ENCODE measurements at regions not wholly inside any gene's neighbourhood (a gene's known extent, or its start where the extent isn't known, plus 50 kb on each side); places are given as distances from the start of the nearest gene placed in this dataset.

DNA sequence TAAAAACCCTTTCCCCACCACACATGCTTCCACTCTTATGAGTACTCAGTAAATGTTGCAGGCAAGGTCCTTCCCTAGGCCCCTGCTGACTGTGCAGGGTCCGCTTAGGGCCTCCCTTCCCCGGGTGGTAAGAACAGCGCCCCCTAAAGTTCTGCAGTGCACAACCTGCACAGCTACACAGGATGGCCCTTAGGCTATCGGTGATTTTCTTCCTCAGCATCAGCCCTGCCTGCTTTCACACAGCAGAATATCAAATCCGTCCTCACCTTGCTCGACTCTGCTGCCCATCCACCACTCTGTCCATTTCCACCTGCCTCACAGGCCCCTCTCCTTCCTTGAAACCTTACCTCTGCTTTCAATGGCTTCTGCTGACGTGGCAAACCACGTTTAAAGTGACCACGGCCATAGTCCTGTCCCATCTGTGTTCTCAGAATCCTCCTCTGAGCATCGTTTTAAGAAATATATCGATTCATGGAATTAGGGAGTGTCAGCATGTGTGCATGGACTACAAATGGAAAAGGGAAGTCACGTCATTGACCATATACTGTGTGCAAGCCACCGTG is 51.4 kb upstream of the TMEM132E start:
- in situ Hi-C loops (cut with HindIII; ENCODE audit: low sequenced_read_pairs), result no loop called here
- DNase-seq (ENCODE audit: low spot score), result no peak

DNA sequence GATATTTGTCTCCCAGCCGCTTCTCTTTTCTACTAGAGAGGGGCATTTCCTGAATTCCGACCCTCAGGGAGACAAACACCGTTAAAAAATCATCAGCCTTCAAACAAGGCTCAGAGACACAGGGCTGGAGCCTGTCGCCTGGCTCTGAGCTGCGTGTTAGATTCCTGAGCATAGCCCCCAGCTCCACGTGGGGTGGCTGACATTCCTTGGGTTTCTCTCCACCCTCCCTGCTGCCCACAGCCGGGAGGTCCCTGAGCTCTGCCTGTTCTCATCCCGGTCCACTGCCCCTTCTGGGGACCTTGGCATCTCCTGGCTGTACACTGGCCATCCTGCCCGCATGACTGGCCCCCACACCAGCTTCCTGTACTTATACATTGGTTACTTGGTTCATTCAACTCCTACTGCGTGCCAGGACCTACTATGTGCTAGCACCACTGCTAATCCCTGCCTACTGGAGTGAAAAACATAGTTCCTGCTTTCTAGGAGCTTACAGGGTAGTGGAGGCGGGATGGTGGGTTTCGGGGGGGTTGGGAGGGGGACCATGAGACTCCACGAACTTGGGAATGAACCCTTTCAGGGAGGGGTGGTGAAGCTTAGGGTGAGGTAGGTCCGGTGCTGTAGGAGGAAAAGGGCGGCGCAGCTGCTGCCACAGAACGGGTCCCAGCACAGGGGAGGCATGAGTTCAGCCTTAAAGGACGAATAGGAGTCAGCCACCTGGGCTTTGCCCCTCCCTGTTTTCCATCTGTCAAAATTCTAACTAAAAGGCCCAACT is 52.1 kb upstream of the TMEM132E start:
- in situ Hi-C loops (cut with HindIII; ENCODE audit: low sequenced_read_pairs), result no loop called here
- DNase-seq (ENCODE audit: low spot score), result no peak

DNA sequence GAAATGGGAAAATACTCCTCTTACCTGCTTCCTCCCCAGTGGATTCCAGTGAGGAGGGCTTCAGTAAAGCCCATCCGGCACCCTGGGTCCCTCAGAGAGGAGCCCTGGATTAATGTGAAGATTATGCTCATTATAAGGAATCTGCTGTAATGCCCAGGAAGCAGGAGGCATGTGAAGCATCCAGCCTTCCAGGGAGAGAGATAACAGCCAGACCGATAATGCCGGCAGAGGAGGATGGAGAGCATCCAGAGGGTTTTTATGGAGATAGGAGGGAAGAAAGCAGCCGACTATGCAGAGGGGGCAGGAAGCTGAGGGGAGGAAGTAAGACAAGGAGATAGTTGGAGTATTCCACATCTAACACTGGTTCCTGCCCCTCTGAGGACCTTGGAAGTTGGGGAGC is 53.7 kb upstream of the TMEM132E start:
- DNase-seq (ENCODE audit: low spot score), result no peak
- in situ Hi-C loops (cut with HindIII; ENCODE audit: low sequenced_read_pairs), result no loop called here

- in situ Hi-C loops (cut with HindIII; ENCODE audit: low sequenced_read_pairs), result no loop called here
- no peak for DNase-seq (ENCODE audit: low spot score)
These were observed 57.4 kb upstream of the TMEM132E start for GRCh38 chr17:34521955-34522354.

GRCh38 chr17:34519282-34519681 is 60.1 kb upstream of the TMEM132E start:
- DNase-seq (ENCODE audit: low spot score), result no peak
- in situ Hi-C loops (cut with HindIII; ENCODE audit: low sequenced_read_pairs), result no loop called here

- in situ Hi-C loops (cut with HindIII; ENCODE audit: low sequenced_read_pairs), result no loop called here
- no peak for DNase-seq (ENCODE audit: low spot score)
These were observed 62.0 kb upstream of the TMEM132E start for GRCh38 chr17:34517406-34517805.

DNA sequence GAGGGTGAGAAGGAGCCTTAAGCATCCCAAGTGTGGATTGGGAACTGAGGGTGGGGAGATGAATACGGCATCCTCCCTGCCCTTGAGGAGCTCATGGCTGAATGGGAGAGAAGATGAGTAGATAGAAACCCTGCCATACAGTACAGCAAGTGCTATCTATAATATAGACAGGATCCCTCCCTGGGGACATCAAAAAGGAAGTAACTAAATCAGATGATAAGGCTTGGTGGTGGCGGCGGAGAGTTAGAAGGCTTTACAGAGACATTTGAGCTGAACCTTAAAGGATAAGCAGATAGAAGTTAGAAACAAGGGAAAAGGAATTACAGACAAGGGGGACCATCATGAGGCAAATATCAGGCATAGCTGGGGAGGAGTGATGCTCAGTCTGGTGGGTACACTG is 67.5 kb upstream of the TMEM132E start:
- in situ Hi-C loops (cut with HindIII; ENCODE audit: low sequenced_read_pairs), result no loop called here
- no peak for DNase-seq (ENCODE audit: low spot score)

GRCh38 chr17:34511265-34511664 is 68.1 kb upstream of the TMEM132E start:
- in situ Hi-C loops (cut with HindIII; ENCODE audit: low sequenced_read_pairs), result no loop called here
- DNase-seq (ENCODE audit: low spot score), result peak; percentile 55

DNA sequence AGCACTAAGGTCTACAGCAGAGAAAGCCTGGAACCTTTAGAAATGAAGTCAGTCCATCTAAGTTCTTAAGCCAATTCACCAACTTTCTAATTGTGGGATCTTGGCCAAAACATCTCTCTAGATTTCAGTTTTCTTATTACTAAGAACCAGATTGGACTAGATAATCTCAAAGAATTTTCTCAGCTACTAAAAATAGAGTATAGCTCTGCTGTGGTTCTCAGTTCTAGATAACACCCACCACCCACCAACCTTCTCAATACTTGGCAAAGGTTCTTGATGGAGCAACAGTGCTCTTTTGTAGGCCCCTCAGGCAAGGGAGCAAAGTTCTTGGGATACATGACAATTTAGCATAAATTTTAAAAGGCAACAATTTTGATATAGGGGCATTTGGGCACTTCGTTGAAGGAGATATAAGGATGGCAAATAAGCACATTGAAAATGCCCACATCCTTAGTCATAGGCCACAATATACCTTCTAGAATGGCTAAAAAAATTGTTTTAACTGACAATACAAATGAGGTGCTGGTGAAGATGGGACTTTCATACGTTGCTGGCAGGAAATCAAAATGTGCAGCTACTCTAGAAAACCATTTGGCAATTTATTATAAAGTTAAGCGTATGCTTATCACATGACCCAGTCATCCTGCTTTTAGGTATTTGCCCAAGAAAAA is 74.4 kb upstream of the TMEM132E start:
- in situ Hi-C loops (cut with HindIII; ENCODE audit: low sequenced_read_pairs), result no loop called here
- no peak for DNase-seq (ENCODE audit: low spot score)

- in situ Hi-C loops (cut with HindIII; ENCODE audit: low sequenced_read_pairs), result no loop called here
- no peak for DNase-seq (ENCODE audit: low spot score)
These were observed 75.7 kb upstream of the TMEM132E start for GRCh38 chr17:34503528-34504195.

GRCh38 chr17:34502426-34502825 is 77.0 kb upstream of the TMEM132E start:
- no peak for DNase-seq (ENCODE audit: low spot score)
- in situ Hi-C loops (cut with HindIII; ENCODE audit: low sequenced_read_pairs), result no loop called here

DNA sequence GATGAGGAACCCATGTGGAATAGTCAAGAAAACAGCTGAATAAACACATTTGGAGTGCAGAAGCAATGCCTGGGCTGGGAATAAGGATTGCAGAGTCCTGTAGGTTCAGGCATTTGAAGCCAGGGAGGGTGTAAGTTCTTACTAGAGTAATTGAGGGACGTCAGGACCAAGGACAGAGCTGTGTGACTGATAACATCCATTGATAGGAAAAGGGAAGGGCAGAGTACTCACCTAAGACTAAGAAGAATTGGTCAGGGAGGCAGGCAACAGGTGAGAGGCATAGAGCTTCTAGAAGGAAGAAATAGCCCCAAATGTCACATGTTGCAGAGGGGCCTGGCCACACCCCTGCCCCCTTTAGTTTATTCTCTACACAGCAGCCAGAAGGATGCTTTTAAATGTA is 79.8 kb upstream of the TMEM132E start:
- no peak for DNase-seq (ENCODE audit: low spot score)
- in situ Hi-C loops (cut with HindIII; ENCODE audit: low sequenced_read_pairs), result no loop called here

- in situ Hi-C loops (cut with HindIII; ENCODE audit: low sequenced_read_pairs), result no loop called here
These were observed 85.5 kb upstream of the TMEM132E start for GRCh38 chr17:34493917-34494316.

GRCh38 chr17:34487626-34488025 is 91.8 kb upstream of the TMEM132E start:
- in situ Hi-C loops (cut with HindIII; ENCODE audit: low sequenced_read_pairs), result no loop called here
- DNase-seq (ENCODE audit: low spot score), result no peak

More at GRCh38 chr17:34493917-34494316, 85.5 kb upstream of the TMEM132E start:
- DNase-seq (ENCODE audit: low spot score), result no peak

DNA sequence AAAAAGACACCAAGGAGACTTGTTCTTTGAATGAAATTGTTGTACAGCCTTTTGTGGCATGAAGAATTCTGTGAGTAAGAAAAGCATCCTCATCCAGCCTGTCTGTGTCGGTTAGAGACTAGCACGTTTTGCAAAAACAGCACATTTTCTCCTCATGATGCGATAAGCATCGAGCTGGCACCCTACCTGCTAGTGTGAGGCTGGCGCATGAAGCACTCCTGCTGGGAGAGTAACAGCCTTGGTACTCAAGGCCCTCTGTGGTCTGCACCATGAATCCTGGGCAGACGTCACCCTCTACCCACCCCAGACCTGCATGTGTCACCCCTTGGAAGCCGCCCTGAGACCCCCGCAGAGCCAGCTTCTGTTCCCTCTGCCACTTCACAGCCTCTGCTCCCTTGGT is 92.6 kb upstream of the TMEM132E start:
- in situ Hi-C loops (cut with HindIII; ENCODE audit: low sequenced_read_pairs), result no loop called here
- peak; percentile 74 for DNase-seq (ENCODE audit: low spot score)

DNA sequence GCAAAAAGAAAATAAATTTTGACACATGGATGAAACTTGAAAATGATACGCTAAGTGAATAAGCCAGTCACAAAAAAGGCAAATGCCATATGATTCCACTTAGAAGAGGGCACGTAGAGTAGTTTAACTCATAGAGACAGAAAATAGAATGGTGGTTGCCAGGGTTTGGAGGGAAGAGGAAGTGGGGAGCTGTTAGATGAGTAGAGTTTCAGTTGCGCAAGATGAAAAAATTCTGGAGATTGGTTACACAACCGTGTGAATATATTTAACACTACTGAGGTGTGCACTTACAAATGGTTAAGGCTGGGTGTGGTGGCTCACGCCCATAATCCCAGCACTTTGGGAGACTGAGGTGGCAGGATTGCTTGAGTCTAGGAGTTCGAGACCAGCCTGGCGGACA is 93.4 kb upstream of the TMEM132E start:
- DNase-seq (ENCODE audit: low spot score), result no peak
- in situ Hi-C loops (cut with HindIII; ENCODE audit: low sequenced_read_pairs), result no loop called here

- no peak for DNase-seq (ENCODE audit: low spot score)
- in situ Hi-C loops (cut with HindIII; ENCODE audit: low sequenced_read_pairs), result no loop called here
These were observed 95.1 kb upstream of the TMEM132E start for GRCh38 chr17:34484193-34484733.

DNA sequence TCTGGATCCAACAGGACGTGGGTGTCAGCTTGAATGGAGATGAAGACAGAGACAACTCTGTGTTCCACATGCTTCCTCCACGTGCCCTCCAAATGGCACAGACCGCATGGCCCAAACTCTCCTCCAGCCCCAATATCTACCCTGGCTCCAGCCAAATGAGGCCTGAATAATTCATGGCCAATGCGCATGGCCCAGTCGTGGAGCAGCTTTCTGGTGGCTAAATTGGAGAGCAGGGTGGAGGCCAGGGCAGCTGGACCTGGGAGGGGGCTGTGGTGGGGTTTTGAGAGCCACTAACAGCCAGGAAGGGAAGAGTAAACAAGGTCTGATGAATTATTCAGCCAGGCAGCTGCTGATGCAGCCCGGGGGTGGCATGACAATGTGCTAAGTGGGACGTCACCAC is 96.7 kb upstream of the TMEM132E start:
- DNase-seq (ENCODE audit: low spot score), result no peak
- in situ Hi-C loops (cut with HindIII; ENCODE audit: low sequenced_read_pairs), result no loop called here

GRCh38 chr17:34481779-34482178 is 97.6 kb upstream of the TMEM132E start:
- in situ Hi-C loops (cut with HindIII; ENCODE audit: low sequenced_read_pairs), result no loop called here

DNA sequence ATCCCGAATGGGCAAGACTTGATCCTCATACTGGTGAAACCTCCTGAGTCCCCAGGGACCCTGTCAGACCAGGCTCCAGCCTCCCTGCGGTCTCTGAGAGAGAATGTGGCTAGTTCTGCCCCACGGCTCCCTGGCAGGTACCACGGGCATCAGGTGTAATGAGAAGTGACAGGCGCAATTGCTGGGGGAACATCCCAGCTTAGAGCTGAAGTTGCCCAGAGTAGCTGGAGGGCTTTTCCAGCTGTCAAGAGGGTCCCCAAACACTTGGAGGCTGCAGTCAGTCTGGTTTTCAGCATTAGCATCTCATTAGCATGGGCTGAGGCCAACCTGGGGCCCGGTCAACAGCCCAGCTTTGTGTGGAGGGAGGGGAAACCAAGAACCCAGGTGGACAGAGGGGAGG is 100.0 kb upstream of the TMEM132E start:
- DNase-seq (ENCODE audit: low spot score), result no peak
- in situ Hi-C loops (cut with HindIII; ENCODE audit: low sequenced_read_pairs), result no loop called here

More at GRCh38 chr17:34481779-34482178, 97.6 kb upstream of the TMEM132E start:
- DNase-seq (ENCODE audit: low spot score), result no peak
